K562 (cell line): ENCODE measurements at regions not wholly inside any gene's neighbourhood (a gene's known extent, or its start where the extent isn't known, plus 50 kb on each side); places are given as distances from the start of the nearest gene placed in this dataset.
A peak's percentile ranks its signal among the peaks of the same experiment; 100 is the strongest.

Source experiments
- CAMTA2 ChIP-seq: fragments of 250-450 bp; sonication (Bioruptor Pico); conservative IDR thresholded peaks from 2 replicates; pipeline ENCODE4 v1.5.1; 2022
- EP400 ChIP-seq: fragments of 450-650 bp; IDR thresholded peaks from 2 replicates; pipeline ENCODE4 v1.6.1; 2017; ENCODE audit warnings: antibody characterized with exemption, mild to moderate bottlenecking, moderate library complexity
- EZH2 ChIP-seq: IDR thresholded peaks from 2 replicates; pipeline ENCODE4 v1.6.1; 2012; ENCODE audit warnings: low read depth, mild to moderate bottlenecking, inconsistent platforms, low read length, borderline replicate concordance
- KAT8 ChIP-seq: fragments of 450-650 bp; IDR thresholded peaks from 2 replicates; pipeline ENCODE4 v1.6.1; 2016; ENCODE audit warnings: low read depth, mild to moderate bottlenecking
- MBD2 ChIP-seq: sonication (generic); IDR thresholded peaks from 2 replicates; pipeline ENCODE4 v1.6.1; 2016; ENCODE audit warnings: low read depth, borderline replicate concordance
- MECOM ChIP-seq: fragments of 250-450 bp; sonication (Bioruptor Pico); IDR thresholded peaks from 2 replicates; pipeline ENCODE4 v1.8.0; 2022; ENCODE audit warnings: inconsistent platforms
- MYNN ChIP-seq, 2 experiments: sonication (generic); formaldehyde crosslinking in 1 of 2; IDR thresholded peaks; 2 replicates each; pipeline versions ENCODE4 v1.5.0 to v1.6.1; 2016 to 2020; ENCODE audit warnings: antibody characterized with exemption in 1 of 2, missing genetic modification reagents in 1 of 2
- PBX2 ChIP-seq, 2 experiments: IDR thresholded peaks in 1 of 2; conservative IDR thresholded peaks in 1 of 2; 2 replicates each; pipeline ENCODE4 v1.6.1; 2016; ENCODE audit warnings: low read depth in 2 of 2, mild to moderate bottlenecking in 1 of 2, missing compliant biosample characterization in 1 of 2, missing genetic modification characterization in 1 of 2, moderate library complexity in 1 of 2
- POU5F1 ChIP-seq: fragments of 150-350 bp; IDR thresholded peaks from 2 replicates; pipeline ENCODE4 v1.6.1; 2014; ENCODE audit warnings: borderline replicate concordance, low read length, low read depth, mild to moderate bottlenecking; ENCODE audit not compliant: partially characterized antibody
- PPARD ChIP-seq: fragments of 250-450 bp; sonication (Bioruptor Pico); IDR thresholded peaks from 2 replicates; pipeline ENCODE4 v1.8.0; 2022; ENCODE audit warnings: inconsistent platforms, mild to moderate bottlenecking, moderate library complexity
- PTTG1 ChIP-seq: fragments of 450-650 bp; IDR thresholded peaks from 2 replicates; pipeline ENCODE4 v1.6.1; 2016; ENCODE audit warnings: low read depth, mild to moderate bottlenecking, missing genetic modification characterization, missing compliant biosample characterization
- RFX1 ChIP-seq: fragments of 450-650 bp; IDR thresholded peaks from 2 replicates; pipeline ENCODE4 v1.6.1; 2016; ENCODE audit warnings: mild to moderate bottlenecking, moderate library complexity
- SFPQ ChIP-seq: fragments of 200-400 bp; formaldehyde crosslinking; IDR thresholded peaks from 2 replicates; pipeline ENCODE4 v1.6.1; 2017; ENCODE audit warnings: mild to moderate bottlenecking, low read depth, low read length, moderate library complexity
- SMAD3 ChIP-seq: fragments of 450-650 bp; formaldehyde crosslinking; conservative IDR thresholded peaks from 2 replicates; pipeline ENCODE4 v1.4.0; 2020; ENCODE audit warnings: mild to moderate bottlenecking
- STAG1 ChIP-seq: sonication (generic); formaldehyde crosslinking; IDR thresholded peaks from 2 replicates; pipeline ENCODE4 v1.5.0; 2020; ENCODE audit warnings: missing genetic modification reagents, borderline replicate concordance
- TAF1 ChIP-seq: IDR thresholded peaks from 2 replicates; pipeline ENCODE4 v1.6.1; 2011; ENCODE audit warnings: mild to moderate bottlenecking, low read length, moderate library complexity; ENCODE audit not compliant: insufficient read depth, control insufficient read depth, severe bottlenecking; ENCODE audit errors: extremely low read depth
- THAP12 ChIP-seq: fragments of 250-450 bp; sonication (Bioruptor Pico); IDR thresholded peaks from 2 replicates; pipeline ENCODE4 v1.9.0; 2021; ENCODE audit warnings: mild to moderate bottlenecking, inconsistent platforms
- U2AF2 ChIP-seq: fragments of 200-400 bp; formaldehyde crosslinking; optimal IDR thresholded peaks from 2 replicates; pipeline ENCODE3; 2017; ENCODE audit warnings: low read depth, mild to moderate bottlenecking, low read length
- ZBTB17 ChIP-seq: fragments of 450-650 bp; formaldehyde crosslinking; IDR thresholded peaks from 2 replicates; pipeline ENCODE4 v1.4.0; 2020; ENCODE audit warnings: mild to moderate bottlenecking
- ZNF124 ChIP-seq: sonication (generic); formaldehyde crosslinking; IDR thresholded peaks from 2 replicates; pipeline ENCODE4 v1.8.1; 2022; ENCODE audit warnings: missing genetic modification reagents
- ZNF253 ChIP-seq: fragments of 250-450 bp; sonication (Bioruptor Pico); conservative IDR thresholded peaks from 2 replicates; pipeline ENCODE4 v1.6.1; 2021; ENCODE audit warnings: mild to moderate bottlenecking

- TF ChIP-seq SFPQ (no peak), EZH2 (no peak), POU5F1 (no peak), PPARD (CRISPR knock-in tag) (no peak), U2AF2 (no peak), CAMTA2 (CRISPR knock-in tag) (no peak), MECOM (CRISPR knock-in tag) (no peak), TAF1 (peak; percentile 87), THAP12 (peak; percentile 24; the same call in 1 of the 2 replicates), MBD2 (peak; percentile 43; the same call in 1 of the 2 replicates), ZBTB17 (CRISPR knock-in tag) (no peak), PBX2 (CRISPR knock-in tag; IDR thresholded peaks at IDR 0.05; ENCODE audit: low read depth) (no peak), PBX2 (tag; conservative IDR thresholded peaks at IDR 0.05; ENCODE audit: low read depth) (no peak), EP400 (peak; percentile 26; the same call in 1 of the 2 replicates), SMAD3 (CRISPR knock-in tag) (no peak), ZNF124 (CRISPR knock-in tag) (no peak), STAG1 (CRISPR knock-in tag) (0 out of 2 replicates have a peak, but pooled peaks have one; percentile 11), PTTG1 (tag) (no peak), ZNF253 (CRISPR knock-in tag) (no peak), MYNN (IDR thresholded peaks at IDR 0.05) (no peak), MYNN (CRISPR knock-in tag; IDR thresholded peaks at IDR 0.05) (no peak), RFX1 (no peak), KAT8 (no peak)
Measured at GRCh38 chr12:127145929-127146789, 1120.8 kb upstream of the TMEM132C start (continued).
